Dermis blood vessel endothelial cell (primary cell): ENCODE measurements at regions not wholly inside any gene's neighbourhood (a gene's known extent, or its start where the extent isn't known, plus 50 kb on each side); places are given as distances from the start of the nearest gene placed in this dataset.

Experiments
- DNase-seq: peaks from one replicate; pipeline ENCODE4 v3.0.0; 2010

DNA sequence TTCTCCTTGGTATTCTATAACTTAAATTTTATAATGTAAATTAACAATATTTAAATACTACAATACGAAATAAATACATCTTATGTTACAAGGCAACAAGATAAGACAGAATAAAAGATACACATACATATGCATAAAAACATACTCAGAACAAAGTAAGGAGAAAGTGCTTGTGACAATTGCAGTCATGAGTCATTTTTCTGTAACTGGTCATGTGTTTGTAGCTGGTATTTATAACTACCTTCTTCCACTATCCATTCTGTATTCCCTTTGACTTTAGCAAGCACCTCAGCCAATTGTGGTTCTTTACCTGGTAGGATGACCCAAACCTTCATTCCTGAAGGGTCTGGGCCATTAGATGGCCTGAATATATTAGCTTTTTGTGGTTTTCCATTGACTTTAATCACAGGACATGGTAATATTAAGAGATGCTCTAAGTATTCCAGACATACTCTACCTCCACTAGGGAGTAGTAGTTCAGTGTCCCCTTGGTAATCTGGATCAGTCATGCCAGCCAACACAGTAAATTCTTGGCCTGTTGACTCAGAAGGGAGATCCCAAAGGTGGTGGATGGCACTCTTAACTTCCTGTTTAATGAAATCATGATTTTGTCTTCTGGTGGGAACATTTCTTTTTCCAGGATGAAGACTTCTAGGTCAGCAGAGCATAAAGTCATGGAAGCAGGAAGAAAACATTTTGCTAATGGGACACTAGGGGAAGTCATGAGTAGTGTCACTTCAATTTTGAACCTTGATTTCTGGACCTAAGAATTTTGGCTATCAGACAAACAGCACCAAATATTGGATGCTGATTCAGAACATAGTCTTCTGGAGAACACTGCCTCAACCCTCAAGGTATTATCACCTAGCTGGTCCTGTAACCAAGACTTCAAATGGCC, 733.7 kb upstream of the IGFBP3 start:
- no peak for DNase-seq

- no peak for DNase-seq
Observed at GRCh38 chr7:46653848-46654247, 732.8 kb upstream of the IGFBP3 start.

DNA sequence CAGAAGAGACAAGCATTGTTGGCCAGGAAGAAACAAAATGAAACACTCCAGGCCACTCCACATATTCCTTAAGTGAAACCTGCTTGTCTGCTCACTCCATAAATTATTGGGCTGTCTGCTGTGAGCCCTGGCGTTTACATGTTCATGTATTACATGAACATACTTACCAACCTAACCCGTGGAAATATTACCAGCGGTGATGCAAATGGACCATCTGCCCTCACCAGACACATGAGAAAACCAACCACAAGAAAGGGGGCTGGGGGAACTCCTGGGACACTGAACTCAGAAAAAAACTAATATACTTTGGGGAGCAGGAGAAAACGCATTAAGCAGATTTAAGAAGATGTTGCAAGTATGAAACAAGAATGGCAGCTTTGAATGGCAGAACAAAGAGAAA, 731.2 kb upstream of the IGFBP3 start:
- DNase-seq, result no peak

GRCh38 chr7:46651561-46652088, 730.6 kb upstream of the IGFBP3 start:
- no peak for DNase-seq

DNA sequence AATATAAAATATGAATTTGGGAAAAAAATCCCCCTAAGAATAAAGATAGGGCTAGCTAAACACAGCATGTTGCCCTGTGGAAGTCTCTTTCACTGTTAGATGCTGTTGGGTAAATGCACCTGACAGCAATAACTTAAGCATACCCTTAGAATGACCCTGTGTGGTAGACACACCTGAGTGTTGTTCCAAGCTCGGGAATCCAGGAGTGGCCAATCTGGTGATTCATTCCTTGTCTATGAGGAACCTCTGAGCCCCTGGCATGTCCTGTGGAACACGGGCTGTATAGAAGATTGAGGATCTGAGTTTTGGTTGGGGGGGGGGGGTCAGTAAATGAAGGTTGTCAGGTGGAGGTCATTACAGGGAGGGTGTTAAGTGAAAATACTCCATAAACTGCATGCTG, 730.0 kb upstream of the IGFBP3 start:
- no peak for DNase-seq

- DNase-seq, result no peak
Observed at GRCh38 chr7:46649876-46650275, 728.8 kb upstream of the IGFBP3 start.

DNA sequence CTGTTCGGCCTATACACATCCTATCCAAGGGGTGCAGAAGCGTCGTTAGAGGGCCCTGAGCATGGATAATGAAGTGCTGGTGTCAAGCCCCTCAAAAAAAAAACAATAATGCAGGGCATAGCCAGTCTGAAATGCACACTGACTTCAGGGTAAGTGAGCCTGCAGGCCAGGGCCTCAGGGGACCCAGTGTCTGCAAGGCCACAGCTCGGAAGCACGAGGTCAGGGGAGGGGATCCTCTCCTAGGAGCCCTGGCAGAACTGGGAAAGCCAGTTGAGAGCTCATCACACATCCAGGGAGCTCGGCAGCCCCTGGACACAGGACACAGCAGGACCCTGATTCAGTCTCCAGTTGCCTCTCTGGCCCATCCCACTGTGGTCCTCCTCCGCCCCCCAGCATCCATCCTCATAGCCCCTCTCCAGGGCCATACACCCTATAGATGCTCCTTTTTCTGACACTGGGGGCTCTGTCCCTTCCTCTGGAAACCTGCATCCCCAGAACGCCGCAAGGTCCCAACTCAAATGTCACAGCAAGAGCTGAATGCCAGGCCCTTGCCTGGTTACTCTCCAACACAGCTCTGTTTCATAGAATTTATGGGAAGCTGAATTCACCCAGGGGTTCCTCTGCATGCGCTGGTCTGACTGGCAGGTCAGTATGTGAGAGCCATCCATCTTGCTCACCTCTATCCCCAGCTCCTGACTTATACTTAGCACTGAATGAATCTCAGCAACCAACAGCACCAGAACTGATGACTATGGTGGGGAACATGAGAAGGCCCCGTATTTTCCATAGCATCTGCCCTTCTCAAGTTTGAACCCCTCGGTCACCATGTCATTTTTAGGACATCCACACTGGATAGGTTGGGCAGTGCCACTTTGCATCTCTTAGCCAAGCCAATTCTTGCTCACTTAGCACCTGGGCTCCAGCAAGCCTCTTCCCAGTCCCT, 717.0 kb upstream of the IGFBP3 start:
- no peak for DNase-seq

DNA sequence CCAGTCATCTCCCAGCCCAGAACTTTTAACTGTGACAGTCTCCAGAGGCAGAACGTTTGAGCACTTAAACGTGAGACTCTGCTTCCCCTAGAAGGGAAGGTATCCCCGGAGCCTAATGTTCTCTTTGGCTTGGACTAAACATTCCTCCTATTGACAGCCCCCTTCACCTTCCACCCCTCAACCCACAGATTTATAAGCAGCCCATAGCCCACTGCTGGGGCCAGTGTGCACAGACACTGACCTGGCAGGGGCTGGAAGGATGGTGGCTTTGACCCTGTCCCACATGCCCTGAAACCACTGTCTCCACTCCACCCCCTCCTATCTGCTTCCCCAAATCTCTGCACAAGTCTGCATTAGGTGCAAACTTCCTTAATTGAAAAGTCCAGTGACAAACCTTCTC, 715.0 kb upstream of the IGFBP3 start:
- DNase-seq, result no peak

- DNase-seq, result no peak
Observed at GRCh38 chr7:46633630-46634240, 712.7 kb upstream of the IGFBP3 start.

GRCh38 chr7:46633200-46633599, 712.1 kb upstream of the IGFBP3 start:
- no peak for DNase-seq

DNA sequence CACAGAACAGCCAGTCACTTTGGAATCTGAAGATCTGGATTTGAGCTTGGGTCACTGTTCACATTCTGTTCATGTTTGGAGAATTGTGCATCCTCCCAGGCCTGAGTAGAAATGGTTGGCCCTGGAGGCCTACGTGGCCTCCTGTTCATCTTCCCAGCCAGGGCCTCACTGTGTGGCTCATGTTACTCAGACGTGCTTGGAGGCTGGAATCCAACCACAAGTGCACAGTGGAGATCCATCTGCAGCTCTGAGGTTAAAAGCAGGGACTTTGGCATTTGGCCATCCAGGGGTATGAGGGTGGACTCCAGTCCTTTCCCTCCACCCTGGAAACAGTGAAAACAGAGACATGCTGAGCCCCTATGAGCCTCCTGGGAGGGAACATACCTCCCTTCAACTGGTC, 709.0 kb upstream of the IGFBP3 start:
- DNase-seq, result no peak

DNA sequence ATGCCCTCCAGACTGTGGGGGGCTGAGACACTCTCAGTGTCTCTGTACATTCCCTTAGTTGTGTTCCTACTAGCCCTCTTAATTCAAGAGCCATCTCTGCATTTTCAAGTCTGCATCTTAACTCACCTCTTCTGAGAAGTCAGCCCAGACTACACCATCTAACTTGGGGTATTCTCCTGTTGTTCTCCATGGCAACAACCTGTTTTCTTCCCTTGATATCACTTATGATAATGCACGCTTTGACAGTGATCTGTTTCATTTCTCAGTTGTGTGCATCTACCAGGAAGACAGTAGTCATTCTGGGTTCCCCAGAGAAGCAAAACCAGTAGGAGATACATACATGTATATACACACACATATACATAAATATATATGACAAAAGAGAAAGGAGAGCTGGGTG, 707.3 kb upstream of the IGFBP3 start:
- DNase-seq, result no peak

- no peak for DNase-seq
Observed at GRCh38 chr7:46626691-46627310, 705.7 kb upstream of the IGFBP3 start.

GRCh38 chr7:46626261-46626660, 705.2 kb upstream of the IGFBP3 start:
- DNase-seq, result no peak

DNA sequence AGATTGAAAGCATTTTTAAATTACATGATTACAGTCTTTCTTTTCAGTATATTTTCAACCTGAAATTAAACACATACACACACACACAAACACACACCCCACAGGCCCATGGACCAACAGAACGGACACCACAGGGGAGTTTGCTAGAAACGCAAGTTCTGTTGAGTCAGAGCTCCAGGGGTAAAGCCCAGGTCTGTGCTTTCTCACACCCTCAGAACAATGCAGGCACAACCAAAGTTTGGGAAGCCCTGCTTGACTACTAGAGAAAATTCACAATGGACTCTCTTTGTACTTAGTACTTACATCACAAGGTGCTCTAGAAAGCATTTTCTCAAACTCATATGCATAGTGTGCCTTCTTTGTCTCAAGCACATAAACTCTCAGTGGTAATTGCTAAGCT, 704.0 kb upstream of the IGFBP3 start:
- DNase-seq, result no peak

DNA sequence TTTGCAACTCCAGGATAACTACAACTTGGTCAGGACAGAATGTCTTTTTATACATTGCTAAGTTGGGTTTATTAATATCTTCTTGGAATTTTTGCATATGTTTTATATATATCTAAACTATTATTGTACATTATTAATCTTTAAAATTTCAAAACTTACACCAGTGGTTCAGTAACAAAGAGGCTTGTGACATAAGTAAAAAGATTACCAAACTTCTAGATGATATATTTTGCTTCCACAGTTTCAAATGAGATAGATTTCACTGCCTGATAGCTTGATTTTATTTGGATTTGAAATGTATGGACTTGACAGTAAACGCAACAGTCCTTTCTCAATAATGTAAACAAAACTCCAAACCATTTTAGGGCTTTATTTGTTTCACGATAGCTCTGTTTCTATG, 701.2 kb upstream of the IGFBP3 start:
- no peak for DNase-seq

DNA sequence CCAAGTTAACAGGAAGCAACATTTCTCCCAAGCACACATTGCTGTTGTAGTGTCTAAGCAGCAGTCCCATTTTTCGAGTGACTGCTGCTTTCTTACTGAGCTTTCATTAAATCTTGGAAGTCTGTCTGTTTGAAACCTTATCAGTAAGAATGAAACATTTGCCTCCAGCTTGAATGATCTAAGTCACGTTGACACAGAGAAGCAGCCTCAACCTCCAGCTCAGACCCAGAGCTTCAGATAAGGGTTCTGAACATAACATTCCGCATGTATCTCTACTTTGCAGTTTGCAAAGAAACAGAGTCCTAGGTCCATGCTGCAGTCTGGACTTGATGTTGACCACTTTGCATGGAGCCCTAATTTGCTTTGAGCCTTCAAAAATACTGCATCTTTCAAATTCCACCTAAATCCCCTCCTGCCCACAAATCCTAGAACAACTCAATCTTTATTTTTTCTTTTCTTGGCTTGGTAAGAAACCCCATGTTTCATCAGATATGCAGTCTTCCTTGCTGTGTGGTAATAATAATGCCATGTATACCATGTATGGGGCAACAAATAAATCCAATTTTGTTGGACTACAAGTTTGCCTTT, 698.7 kb upstream of the IGFBP3 start:
- no peak for DNase-seq

DNA sequence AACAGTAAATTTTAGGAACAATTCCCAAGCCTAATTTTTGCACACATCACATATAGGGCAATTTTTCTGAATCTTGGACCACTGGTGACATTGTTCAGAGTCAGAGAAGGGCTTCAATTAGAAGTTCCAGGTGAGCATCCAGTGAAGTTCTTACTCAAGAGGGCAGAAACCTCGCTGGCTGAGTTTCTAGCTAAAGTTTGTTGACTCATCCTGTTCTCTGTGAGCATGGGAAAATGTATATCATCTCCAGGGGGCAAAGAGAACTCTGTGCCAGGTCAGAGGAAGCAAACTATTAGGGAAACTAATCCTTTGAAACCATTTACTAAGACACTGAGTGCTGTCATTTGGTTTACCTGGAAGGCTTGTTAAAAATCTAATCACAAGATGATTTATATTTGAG, 695.6 kb upstream of the IGFBP3 start:
- DNase-seq, result no peak

- DNase-seq, result no peak
Observed at GRCh38 chr7:46613551-46613950, 692.5 kb upstream of the IGFBP3 start.

DNA sequence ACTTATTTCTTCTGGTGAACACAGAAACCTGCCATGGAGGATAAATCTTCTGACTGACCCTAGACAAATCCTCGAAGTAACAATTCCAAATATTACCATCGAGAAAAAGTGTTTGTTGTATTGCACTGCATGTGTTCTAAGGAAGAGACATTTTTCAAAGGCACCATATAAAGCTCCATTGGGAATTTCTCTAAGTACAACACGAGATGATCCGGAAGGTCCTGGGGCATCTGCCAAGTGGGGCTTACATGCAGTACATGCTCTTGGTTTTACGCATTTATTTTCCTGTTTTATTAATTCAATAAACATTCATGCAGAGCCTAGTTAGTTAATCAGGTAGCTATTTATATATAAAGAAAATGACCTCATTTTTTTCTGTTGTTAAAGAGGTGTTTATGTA, 692.0 kb upstream of the IGFBP3 start:
- peak; percentile 31 for DNase-seq

DNA sequence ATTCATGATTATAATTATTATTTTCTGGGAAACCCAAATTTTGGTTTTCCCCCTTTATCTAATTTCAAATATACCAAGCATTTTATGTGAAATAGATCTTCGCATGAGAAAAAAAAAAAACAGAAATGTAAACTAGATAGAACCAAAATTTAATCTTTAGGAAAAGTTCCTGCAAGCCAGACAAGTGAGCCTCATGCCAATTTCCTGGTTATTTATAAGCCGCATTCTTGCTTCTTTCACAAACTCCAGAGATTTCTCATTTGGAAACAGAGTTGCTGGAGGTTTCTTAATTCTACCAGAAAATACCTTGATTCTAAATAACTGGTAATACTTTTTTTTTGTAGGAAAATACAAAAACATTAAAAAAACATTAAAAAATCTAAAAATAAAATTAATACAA, 690.4 kb upstream of the IGFBP3 start:
- no peak for DNase-seq

DNA sequence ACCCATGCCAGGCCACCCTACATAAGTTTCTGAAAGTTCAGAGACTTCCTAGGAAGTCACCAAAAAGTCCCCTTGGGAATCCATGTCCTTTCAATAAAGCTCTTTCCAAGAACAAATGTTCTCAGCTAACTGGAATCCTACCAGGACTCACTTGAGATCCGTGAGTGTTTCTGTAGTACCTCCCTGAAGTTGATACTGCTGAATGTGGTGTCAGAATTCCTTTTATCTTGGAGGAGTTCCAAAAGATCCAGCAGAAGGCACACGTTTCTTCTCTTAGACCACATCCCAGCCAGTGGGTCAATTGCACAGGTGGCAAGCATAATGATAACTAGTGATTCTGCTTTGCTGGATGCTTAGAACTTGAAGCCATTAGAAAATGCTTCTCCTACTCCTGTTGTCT, 689.7 kb upstream of the IGFBP3 start:
- DNase-seq, result no peak
